ENCODE measurements at regions not wholly inside any gene's neighbourhood (a gene's known extent, or its start where the extent isn't known, plus 50 kb on each side); places are given as distances from the start of the nearest gene placed in this dataset.

DNA sequence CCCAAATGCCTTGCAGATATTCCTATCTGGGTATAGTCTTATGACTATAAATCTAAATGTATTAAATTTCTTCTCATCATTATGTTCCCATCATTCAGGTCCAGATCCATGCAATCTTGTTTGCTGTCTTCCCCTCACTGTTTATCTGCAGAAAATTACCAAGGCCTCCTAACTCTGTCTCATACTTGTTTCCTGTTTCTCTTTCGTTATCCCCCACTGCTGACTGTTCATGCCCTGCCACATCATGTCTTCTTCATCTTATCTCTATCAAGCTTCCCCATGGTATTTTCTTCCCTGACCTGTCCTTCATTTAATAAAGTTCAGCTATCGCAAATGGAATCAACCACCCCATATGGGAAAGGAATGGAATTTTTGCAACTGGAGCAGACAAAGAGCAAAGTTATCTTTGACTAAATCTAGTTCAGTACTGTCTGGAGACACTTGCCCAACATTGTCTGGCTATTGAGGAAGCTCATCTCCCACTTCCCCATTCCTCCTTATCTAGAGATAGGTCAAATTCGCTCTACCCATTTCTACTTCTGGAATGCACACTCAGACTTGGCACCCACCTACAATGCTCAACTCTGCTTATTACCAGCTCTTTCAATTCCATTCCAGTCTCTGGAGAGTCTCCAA lies 1358.1 kb downstream of the EFNB2 start:
- TF ChIP-seq, protein P1, sequence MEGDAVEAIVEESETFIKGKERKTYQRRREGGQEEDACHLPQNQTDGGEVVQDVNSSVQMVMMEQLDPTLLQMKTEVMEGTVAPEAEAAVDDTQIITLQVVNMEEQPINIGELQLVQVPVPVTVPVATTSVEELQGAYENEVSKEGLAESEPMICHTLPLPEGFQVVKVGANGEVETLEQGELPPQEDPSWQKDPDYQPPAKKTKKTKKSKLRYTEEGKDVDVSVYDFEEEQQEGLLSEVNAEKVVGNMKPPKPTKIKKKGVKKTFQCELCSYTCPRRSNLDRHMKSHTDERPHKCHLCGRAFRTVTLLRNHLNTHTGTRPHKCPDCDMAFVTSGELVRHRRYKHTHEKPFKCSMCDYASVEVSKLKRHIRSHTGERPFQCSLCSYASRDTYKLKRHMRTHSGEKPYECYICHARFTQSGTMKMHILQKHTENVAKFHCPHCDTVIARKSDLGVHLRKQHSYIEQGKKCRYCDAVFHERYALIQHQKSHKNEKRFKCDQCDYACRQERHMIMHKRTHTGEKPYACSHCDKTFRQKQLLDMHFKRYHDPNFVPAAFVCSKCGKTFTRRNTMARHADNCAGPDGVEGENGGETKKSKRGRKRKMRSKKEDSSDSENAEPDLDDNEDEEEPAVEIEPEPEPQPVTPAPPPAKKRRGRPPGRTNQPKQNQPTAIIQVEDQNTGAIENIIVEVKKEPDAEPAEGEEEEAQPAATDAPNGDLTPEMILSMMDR (IDR thresholded peaks at IDR 0.05), result no peak
- no peak for TF ChIP-seq EP300 (IDR thresholded peaks at IDR 0.05)

All from gastroesophageal sphincter (tissue), 3 donors.